ENCODE measurements at regions not wholly inside any gene's neighbourhood (a gene's known extent, or its start where the extent isn't known, plus 50 kb on each side); places are given as distances from the start of the nearest gene placed in this dataset.
"Not testable (repeated sequence)": the region's sequence is repeated elsewhere in the genome, so short reads cannot be mapped to it uniquely, and the experiment has no call there.

- not testable (repeated sequence) for TF ChIP-seq CTCF, POLR2AphosphoS5 (IDR thresholded peaks at IDR 0.05)
Measured at GRCh38 chr16:29351970-29352616, 54.4 kb downstream of the NPIPB11 start.

Measured in suprapubic skin (tissue), 3 donors.